Panc1 (cell line): ENCODE measurements at regions not wholly inside any gene's neighbourhood (a gene's known extent, or its start where the extent isn't known, plus 50 kb on each side); places are given as distances from the start of the nearest gene placed in this dataset.

Source experiments
- ATAC-seq: fragments of 200-7000 bp; cut with Tn5 transposase; 2 replicates; pipeline ENCODE4 v1.9.1; 2020; ENCODE audit warnings: mild to moderate bottlenecking, moderate library complexity
- BruUV-seq: library from RNA; stranded (reverse); fragments of 400-500 nt; replicated peaks from 2 replicates; lab custom pipeline; 2021; lab: Mats Ljungman, UMichigan
- CTCF ChIA-PET: fragments of 300-600 bp; sonication (Branson Sonifier 250); formaldehyde crosslinking; loops from one replicate; lab custom pipeline; 2022; ENCODE audit warnings: antibody characterized with exemption; lab: Charles Lee
- POLR2A ChIA-PET: fragments of 300-600 bp; sonication (Branson Sonifier 250); formaldehyde crosslinking; loops from one replicate; lab custom pipeline; 2022; ENCODE audit warnings: antibody characterized with exemption; lab: Charles Lee
- DNase-seq: peaks from one replicate; pipeline ENCODE4 v3.0.0-alpha.2; 2010; ENCODE audit warnings: low read depth, low spot score
- H3K27ac ChIP-seq: 2 replicates; pipeline ENCODE4 v1.5.1; 2011; ENCODE audit warnings: mild to moderate bottlenecking, low read length, inconsistent platforms
- H3K27me3 ChIP-seq: fragments of 200-500 bp; sonication (Bioruptor generic); 2 replicates; pipeline ENCODE4 v1.6.0; 2014; ENCODE audit warnings: low read length, inconsistent platforms; ENCODE audit not compliant: control insufficient read depth, insufficient read depth
- H3K36me3 ChIP-seq: fragments of 200-500 bp; sonication (Bioruptor generic); 2 replicates; pipeline ENCODE4 v1.5.1; 2014; ENCODE audit warnings: inconsistent platforms, mild to moderate bottlenecking, low read length, moderate library complexity; ENCODE audit not compliant: control insufficient read depth, insufficient read depth
- H3K4me1 ChIP-seq: 2 replicates; pipeline ENCODE4 v1.5.1; 2011; ENCODE audit warnings: inconsistent platforms, mild to moderate bottlenecking, low read length, moderate library complexity; ENCODE audit not compliant: control insufficient read depth, insufficient read depth
- H3K4me3 ChIP-seq, 2 experiments: 2 replicates each; pipeline ENCODE4 v1.5.1; 2011 to 2012; ENCODE audit warnings: low read depth in 2 of 2, low read length in 2 of 2, mild to moderate bottlenecking in 2 of 2, inconsistent platforms in 1 of 2, moderate library complexity in 1 of 2
- H3K9me3 ChIP-seq: fragments of 200-500 bp; sonication (Bioruptor generic); 2 replicates; pipeline ENCODE4 v1.5.1; 2014; ENCODE audit warnings: low read depth, mild to moderate bottlenecking, inconsistent platforms, low read length, moderate library complexity; ENCODE audit not compliant: control insufficient read depth, insufficient read depth
- POLR2AphosphoS5 ChIP-seq: IDR thresholded peaks from 2 replicates; pipeline ENCODE4 v1.6.1; 2012; ENCODE audit warnings: mild to moderate bottlenecking, low read depth, low read length, moderate library complexity
- SIN3A ChIP-seq: IDR thresholded peaks from 2 replicates; pipeline ENCODE4 v1.6.1; 2012; ENCODE audit warnings: low read depth, mild to moderate bottlenecking, low read length, moderate library complexity, borderline replicate concordance; ENCODE audit not compliant: insufficient read depth
- TCF7L2 ChIP-seq: IDR thresholded peaks from 2 replicates; pipeline ENCODE4 v1.6.1; 2011; ENCODE audit warnings: mild to moderate bottlenecking, low read depth, low read length, inconsistent platforms
- in situ Hi-C: cut with HindIII; loops from 2 replicates; pipeline ENCODE4 v1.10.0; 2016; ENCODE audit warnings: low sequenced_read_pairs, low pct_unique_long_range_greater_than_20kb
- intact Hi-C: fragments of 100-400 bp; cut with micrococcal nuclease; formaldehyde crosslinking; loops from one replicate; pipeline ENCODE4 v1.10.0; 2022; ENCODE audit not compliant: unreplicated experiment
- TF ChIP-seq, protein P1 (sequence below): fragments of 450-650 bp; IDR thresholded peaks from 2 replicates; pipeline ENCODE4 v1.5.1; 2017; ENCODE audit warnings: mild to moderate bottlenecking
- TF ChIP-seq, protein P2 (sequence below), 2 experiments: IDR thresholded peaks; 2 replicates each; pipeline ENCODE4 v1.6.1; 2011 to 2012; ENCODE audit warnings: low read depth in 2 of 2, control low read depth in 1 of 2, low read length in 1 of 2, mild to moderate bottlenecking in 1 of 2, moderate library complexity in 1 of 2; ENCODE audit not compliant: insufficient read depth in 1 of 2

DNA sequence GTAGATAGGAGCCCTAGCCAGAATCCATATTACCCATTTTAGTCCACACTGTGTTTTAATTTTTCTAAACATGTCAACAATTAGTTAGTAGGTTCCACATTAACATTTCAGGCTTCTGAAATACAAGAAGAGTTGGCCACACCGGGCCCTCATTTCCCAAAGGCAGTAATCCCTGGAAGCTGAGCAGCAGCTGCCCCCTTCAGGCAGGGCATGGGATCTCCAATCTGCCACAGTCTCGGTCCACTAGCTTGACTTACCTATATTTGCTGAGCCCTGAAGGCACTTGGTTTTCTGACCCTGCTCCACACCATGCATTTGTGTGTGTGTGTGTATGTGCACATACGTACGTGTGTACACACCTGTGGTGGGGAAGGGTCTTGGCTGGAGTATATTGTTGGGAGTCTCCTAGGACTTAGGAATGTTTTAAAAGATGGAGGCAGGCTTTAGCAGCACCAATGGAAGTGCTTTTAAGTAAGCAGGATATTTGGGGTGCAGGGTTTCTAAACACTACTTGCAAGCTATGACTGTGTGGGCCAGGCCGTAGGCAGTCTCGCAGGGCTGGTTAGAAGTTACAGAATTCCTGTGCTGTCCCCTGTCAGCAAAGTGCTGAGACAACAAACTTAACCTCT, 71.2 kb upstream of the SOX14 start:
- peak; percentile 84 for ATAC-seq
- DNase-seq: no peak
- H3K9me3 ChIP-seq: no peaks in the 10 kb centered on the region
- no TSS peak for BruUV-seq
- H3K4me1 ChIP-seq: no peaks in the 10 kb centered on the region
- ChIA-PET POLR2A (no interaction called here), CTCF (interaction anchor here (1.7 kb wide), 1 partner anchor 582 kb away, joined by 6 read pairs; no protein-coding TSS in a partner anchor)
- no peak overlapping the region for H3K27ac ChIP-seq
- TF ChIP-seq POLR2AphosphoS5: no peak
- no peak for TF ChIP-seq SIN3A
- TF ChIP-seq, protein P1, sequence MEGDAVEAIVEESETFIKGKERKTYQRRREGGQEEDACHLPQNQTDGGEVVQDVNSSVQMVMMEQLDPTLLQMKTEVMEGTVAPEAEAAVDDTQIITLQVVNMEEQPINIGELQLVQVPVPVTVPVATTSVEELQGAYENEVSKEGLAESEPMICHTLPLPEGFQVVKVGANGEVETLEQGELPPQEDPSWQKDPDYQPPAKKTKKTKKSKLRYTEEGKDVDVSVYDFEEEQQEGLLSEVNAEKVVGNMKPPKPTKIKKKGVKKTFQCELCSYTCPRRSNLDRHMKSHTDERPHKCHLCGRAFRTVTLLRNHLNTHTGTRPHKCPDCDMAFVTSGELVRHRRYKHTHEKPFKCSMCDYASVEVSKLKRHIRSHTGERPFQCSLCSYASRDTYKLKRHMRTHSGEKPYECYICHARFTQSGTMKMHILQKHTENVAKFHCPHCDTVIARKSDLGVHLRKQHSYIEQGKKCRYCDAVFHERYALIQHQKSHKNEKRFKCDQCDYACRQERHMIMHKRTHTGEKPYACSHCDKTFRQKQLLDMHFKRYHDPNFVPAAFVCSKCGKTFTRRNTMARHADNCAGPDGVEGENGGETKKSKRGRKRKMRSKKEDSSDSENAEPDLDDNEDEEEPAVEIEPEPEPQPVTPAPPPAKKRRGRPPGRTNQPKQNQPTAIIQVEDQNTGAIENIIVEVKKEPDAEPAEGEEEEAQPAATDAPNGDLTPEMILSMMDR: peak; percentile 84
- TF ChIP-seq TCF7L2: no peak
- TF ChIP-seq, protein P2, sequence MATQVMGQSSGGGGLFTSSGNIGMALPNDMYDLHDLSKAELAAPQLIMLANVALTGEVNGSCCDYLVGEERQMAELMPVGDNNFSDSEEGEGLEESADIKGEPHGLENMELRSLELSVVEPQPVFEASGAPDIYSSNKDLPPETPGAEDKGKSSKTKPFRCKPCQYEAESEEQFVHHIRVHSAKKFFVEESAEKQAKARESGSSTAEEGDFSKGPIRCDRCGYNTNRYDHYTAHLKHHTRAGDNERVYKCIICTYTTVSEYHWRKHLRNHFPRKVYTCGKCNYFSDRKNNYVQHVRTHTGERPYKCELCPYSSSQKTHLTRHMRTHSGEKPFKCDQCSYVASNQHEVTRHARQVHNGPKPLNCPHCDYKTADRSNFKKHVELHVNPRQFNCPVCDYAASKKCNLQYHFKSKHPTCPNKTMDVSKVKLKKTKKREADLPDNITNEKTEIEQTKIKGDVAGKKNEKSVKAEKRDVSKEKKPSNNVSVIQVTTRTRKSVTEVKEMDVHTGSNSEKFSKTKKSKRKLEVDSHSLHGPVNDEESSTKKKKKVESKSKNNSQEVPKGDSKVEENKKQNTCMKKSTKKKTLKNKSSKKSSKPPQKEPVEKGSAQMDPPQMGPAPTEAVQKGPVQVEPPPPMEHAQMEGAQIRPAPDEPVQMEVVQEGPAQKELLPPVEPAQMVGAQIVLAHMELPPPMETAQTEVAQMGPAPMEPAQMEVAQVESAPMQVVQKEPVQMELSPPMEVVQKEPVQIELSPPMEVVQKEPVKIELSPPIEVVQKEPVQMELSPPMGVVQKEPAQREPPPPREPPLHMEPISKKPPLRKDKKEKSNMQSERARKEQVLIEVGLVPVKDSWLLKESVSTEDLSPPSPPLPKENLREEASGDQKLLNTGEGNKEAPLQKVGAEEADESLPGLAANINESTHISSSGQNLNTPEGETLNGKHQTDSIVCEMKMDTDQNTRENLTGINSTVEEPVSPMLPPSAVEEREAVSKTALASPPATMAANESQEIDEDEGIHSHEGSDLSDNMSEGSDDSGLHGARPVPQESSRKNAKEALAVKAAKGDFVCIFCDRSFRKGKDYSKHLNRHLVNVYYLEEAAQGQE (IDR thresholded peaks at IDR 0.05; ENCODE audit: insufficient read depth in 1 of 2, low read depth in 2 of 2, low read length in 1 of 2): no peak
- H3K36me3 ChIP-seq: no peaks in the 10 kb centered on the region
- intact Hi-C loops: loop anchor here (2.0 kb wide), 1 partner anchor 588 kb away; no protein-coding TSS in a partner anchor
- no peak overlapping the region for H3K4me3 ChIP-seq
- H3K27me3 ChIP-seq: peaks cover 4% of the 10 kb centered on the region; the same call in 1 of the 2 replicates
- in situ Hi-C loops: no loop called here

DNA sequence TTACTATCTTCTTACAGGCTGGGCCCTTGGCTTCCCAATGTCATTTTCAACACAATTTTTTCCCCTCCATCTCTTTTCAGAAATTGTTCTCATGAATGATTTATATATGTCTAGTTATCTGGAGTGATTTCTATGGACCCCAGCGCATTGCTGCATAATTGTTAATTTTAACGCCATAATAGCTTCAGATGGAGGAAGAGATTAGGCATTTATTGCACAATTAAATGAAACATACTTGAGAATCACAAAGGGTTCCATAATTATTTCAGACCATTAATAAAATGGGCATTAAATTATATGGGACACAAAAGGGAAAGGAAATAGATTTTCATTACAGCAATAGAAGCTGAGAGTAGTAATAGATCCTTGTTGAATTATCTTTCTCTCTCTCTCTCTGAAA, 70.3 kb upstream of the SOX14 start:
- H3K4me1 ChIP-seq: no peaks in the 10 kb centered on the region
- intact Hi-C loops (loop anchor here (2.0 kb wide), 1 partner anchor 589 kb away; no protein-coding TSS in a partner anchor), in situ Hi-C loops (no loop called here)
- H3K36me3 ChIP-seq: no peaks in the 10 kb centered on the region
- ATAC-seq: no peak
- ChIA-PET CTCF (interaction anchor here (0.7 kb wide), 1 partner anchor 743 kb away, joined by 3 read pairs; no protein-coding TSS in a partner anchor), POLR2A (no interaction called here)
- no peaks in the 10 kb centered on the region for H3K9me3 ChIP-seq
- no TSS peak for BruUV-seq
- no peak overlapping the region for H3K27ac ChIP-seq
- H3K4me3 ChIP-seq: no peak overlapping the region
- TF ChIP-seq SIN3A (no peak), POLR2AphosphoS5 (no peak), TCF7L2 (no peak)
- TF ChIP-seq, protein P2 (IDR thresholded peaks at IDR 0.05; ENCODE audit: insufficient read depth in 1 of 2, low read depth in 2 of 2, low read length in 1 of 2): no peak
- TF ChIP-seq, protein P1: no peak
- peaks cover 4% of the 10 kb centered on the region; the same call in 1 of the 2 replicates for H3K27me3 ChIP-seq
- DNase-seq: no peak
